Activated CD8-positive, alpha-beta memory T cell treated with anti-CD3 and anti-CD28 coated beads for 1 hour (primary cell): ENCODE measurements at regions not wholly inside any gene's neighbourhood (a gene's known extent, or its start where the extent isn't known, plus 50 kb on each side); places are given as distances from the start of the nearest gene placed in this dataset.
"Not testable (repeated sequence)": the region's sequence is repeated elsewhere in the genome, so short reads cannot be mapped to it uniquely, and the experiment has no call there.

Experiments
- DNase-seq, 2 donors: peaks; one replicate each; pipeline ENCODE4 v3.0.0-alpha.2; 2020; ENCODE audit warnings: low read depth in 1 of 2; ENCODE audit errors: extremely low read depth in 1 of 2

GRCh38 chr1:173300061-173301044 lies 93.2 kb upstream of the TNFSF4 start:
- DNase-seq, result no peak

- no peak for DNase-seq
Measured at GRCh38 chr1:173301507-173301906, 94.4 kb upstream of the TNFSF4 start.

- DNase-seq, result no peak
Measured at GRCh38 chr1:173302366-173302765, 95.2 kb upstream of the TNFSF4 start.

GRCh38 chr1:173302890-173303829 lies 96.0 kb upstream of the TNFSF4 start:
- DNase-seq, result no peak

- DNase-seq, result no peak
Measured at GRCh38 chr1:173303984-173304383, 96.9 kb upstream of the TNFSF4 start.

- DNase-seq, result no peak
Measured at GRCh38 chr1:173304529-173305227, 97.5 kb upstream of the TNFSF4 start.

GRCh38 chr1:173307845-173308244 lies 100.7 kb upstream of the TNFSF4 start:
- DNase-seq, result no peak

- DNase-seq, result no peak
Measured at GRCh38 chr1:173314656-173315055, 107.5 kb upstream of the TNFSF4 start.

GRCh38 chr1:173315296-173315695 lies 108.2 kb upstream of the TNFSF4 start:
- DNase-seq, result no peak

GRCh38 chr1:173318788-173319187 lies 111.7 kb upstream of the TNFSF4 start:
- no peak for DNase-seq

- not testable (repeated sequence) for DNase-seq
Measured at GRCh38 chr1:173324352-173324751, 117.2 kb upstream of the TNFSF4 start.

GRCh38 chr1:173327987-173328386 lies 120.9 kb upstream of the TNFSF4 start:
- not testable (repeated sequence) for DNase-seq

GRCh38 chr1:173328961-173329360 lies 121.8 kb upstream of the TNFSF4 start:
- no peak for DNase-seq

- no peak for DNase-seq
Measured at GRCh38 chr1:173329726-173330125, 122.6 kb upstream of the TNFSF4 start.

- no peak for DNase-seq
Measured at GRCh38 chr1:173330149-173330951, 123.2 kb upstream of the TNFSF4 start.

GRCh38 chr1:173330952-173331548 lies 123.9 kb upstream of the TNFSF4 start:
- DNase-seq, result not testable (repeated sequence)

GRCh38 chr1:173332026-173332425 lies 124.9 kb upstream of the TNFSF4 start:
- DNase-seq, result no peak

GRCh38 chr1:173333581-173333980 lies 126.5 kb upstream of the TNFSF4 start:
- DNase-seq, result no peak

- DNase-seq, result no peak
Measured at GRCh38 chr1:173337126-173337525, 130.0 kb upstream of the TNFSF4 start.

GRCh38 chr1:173341307-173341706 lies 134.2 kb upstream of the TNFSF4 start:
- no peak for DNase-seq
